Activated naive CD8-positive, alpha-beta T cell treated with anti-CD3 and anti-CD28 coated beads, Interleukin-2, amount 50 U/mL, for 24 hours (primary cell): ENCODE measurements at regions not wholly inside any gene's neighbourhood (a gene's known extent, or its start where the extent isn't known, plus 50 kb on each side); places are given as distances from the start of the nearest gene placed in this dataset.
A peak's percentile ranks its signal among the peaks of the same experiment; 100 is the strongest.
"Not testable (repeated sequence)": the region's sequence is repeated elsewhere in the genome, so short reads cannot be mapped to it uniquely, and the experiment has no call there.

Experiments used
- ATAC-seq: fragments of 150-1000 bp; cut with Tn5 transposase; one replicate; pipeline ENCODE4 v1.10.0; 2021
- DNase-seq: peaks from one replicate; pipeline ENCODE4 v3.0.0; 2021
- H3K27ac Mint-ChIP-seq: one replicate; pipeline ENCODE4 v1.8.0; 2021; ENCODE audit warnings: mild to moderate bottlenecking, mixed read lengths
- H3K27me3 Mint-ChIP-seq: one replicate; pipeline ENCODE4 v1.8.0; 2021; ENCODE audit warnings: mixed read lengths
- H3K36me3 Mint-ChIP-seq: one replicate; pipeline ENCODE4 v1.8.0; 2021; ENCODE audit warnings: low read depth, mixed read lengths
- H3K4me1 Mint-ChIP-seq: one replicate; pipeline ENCODE4 v1.8.0; 2021; ENCODE audit warnings: mixed read lengths
- H3K4me3 Mint-ChIP-seq: one replicate; pipeline ENCODE4 v1.8.0; 2021; ENCODE audit warnings: mild to moderate bottlenecking, moderate library complexity, mixed read lengths
- H3K9me3 Mint-ChIP-seq: one replicate; pipeline ENCODE4 v1.8.0; 2021; ENCODE audit warnings: mixed read lengths

DNA sequence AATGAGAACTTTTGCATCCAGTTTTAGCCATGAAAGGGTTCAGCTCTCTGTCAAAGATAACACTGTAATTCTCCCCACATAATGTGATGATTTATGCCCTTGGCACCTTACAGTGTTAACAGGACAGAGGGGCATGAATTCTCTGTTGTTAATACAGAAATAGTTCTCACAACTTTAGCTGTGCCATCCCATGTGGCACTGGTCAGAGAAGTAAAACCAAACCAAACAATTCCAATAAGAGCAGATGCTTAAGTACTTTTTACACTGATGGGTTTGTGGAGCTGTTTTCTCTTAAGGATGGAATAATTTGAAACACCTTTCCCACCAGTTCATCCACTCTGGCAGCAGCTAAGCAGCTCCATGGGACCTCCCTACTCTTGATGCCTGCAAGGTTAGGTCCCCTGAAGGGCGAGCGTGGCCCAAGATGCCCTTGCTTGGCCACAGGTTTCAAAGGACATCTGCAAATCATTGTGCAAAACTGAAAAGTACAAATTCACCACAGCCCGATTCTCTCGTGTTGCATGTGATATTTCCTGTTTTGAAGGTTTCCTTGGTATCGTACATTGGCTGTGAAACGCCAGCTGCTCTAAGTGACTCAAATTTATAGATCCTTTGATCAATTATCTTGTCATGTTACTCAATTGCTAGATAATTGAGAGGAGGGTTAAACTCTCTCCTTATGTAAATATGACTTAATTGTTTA is 82.5 kb upstream of the CREB5 start:
- no peak for ATAC-seq
- no peaks in the 10 kb centered on the region for H3K36me3 Mint-ChIP-seq
- H3K9me3 Mint-ChIP-seq, result peaks cover 5% of the 10 kb centered on the region
- peak overlapping the region; percentile 62 for H3K4me3 Mint-ChIP-seq
- no peaks in the 10 kb centered on the region for H3K27me3 Mint-ChIP-seq
- H3K27ac Mint-ChIP-seq, result no peak overlapping the region
- H3K4me1 Mint-ChIP-seq, result peaks cover 37% of the 10 kb centered on the region
- peak; percentile 13 for DNase-seq

DNA sequence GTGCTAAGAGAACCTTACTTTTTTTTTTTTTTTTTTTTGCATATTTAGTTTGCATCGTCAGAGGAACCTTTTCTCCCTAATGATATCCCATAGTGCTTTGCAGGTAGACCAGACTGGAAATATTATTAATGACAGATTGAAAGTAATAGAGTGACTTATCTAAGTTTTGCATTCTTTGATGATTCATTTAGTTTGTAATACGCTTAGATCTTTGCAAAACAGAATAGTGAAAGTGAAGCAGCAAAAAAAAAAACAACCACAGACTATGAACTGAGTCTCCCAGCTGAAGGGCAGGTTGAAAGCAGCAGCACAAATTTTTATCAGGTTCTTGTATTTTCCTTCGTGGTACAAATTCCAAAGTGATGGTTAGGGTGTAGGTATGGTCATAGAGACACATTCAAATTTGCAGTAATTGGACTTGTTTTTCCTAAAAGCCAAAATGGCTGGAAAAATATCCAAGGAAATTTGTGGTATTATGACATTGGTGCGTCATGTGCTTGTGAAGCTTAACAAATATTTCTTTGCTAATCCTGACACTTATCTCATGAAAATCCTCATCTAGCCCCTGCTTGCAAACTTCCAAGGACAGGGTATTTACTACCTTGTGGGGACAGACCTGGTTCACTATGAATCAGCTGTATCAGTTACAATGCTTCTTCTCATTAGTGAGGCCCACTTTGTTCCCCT is 81.8 kb upstream of the CREB5 start:
- H3K4me1 Mint-ChIP-seq, result peaks cover 37% of the 10 kb centered on the region
- no peaks in the 10 kb centered on the region for H3K36me3 Mint-ChIP-seq
- no peaks in the 10 kb centered on the region for H3K27me3 Mint-ChIP-seq
- DNase-seq (no peak), ATAC-seq (peak; percentile 53)
- peak overlapping the region; percentile 62 for H3K4me3 Mint-ChIP-seq
- H3K27ac Mint-ChIP-seq, result no peak overlapping the region
- H3K9me3 Mint-ChIP-seq, result peaks cover 5% of the 10 kb centered on the region

DNA sequence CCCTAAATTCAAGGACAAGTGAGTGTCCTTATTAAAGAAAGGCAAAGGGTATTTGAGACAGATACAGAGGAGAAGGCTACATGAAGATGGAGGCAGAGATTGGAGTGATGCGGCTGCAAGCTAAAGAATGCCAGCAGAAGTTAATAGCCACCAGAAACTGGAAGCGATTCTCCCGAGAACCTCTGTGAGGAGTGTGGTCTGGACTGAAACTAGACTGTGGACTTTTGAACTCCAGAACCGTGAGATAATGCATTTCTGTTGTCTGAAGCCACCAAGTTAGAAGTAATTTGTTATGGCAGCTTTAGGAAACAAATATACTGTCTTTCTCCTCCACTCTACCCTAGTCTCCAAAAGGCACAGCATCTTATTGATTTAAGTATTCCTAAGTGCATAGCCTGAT is 80.3 kb upstream of the CREB5 start:
- H3K4me3 Mint-ChIP-seq, result no peak overlapping the region
- H3K36me3 Mint-ChIP-seq, result no peaks in the 10 kb centered on the region
- H3K9me3 Mint-ChIP-seq, result peaks cover 5% of the 10 kb centered on the region
- H3K27ac Mint-ChIP-seq, result no peak overlapping the region
- ATAC-seq (no peak), DNase-seq (no peak)
- peaks cover 37% of the 10 kb centered on the region for H3K4me1 Mint-ChIP-seq
- H3K27me3 Mint-ChIP-seq, result no peaks in the 10 kb centered on the region

DNA sequence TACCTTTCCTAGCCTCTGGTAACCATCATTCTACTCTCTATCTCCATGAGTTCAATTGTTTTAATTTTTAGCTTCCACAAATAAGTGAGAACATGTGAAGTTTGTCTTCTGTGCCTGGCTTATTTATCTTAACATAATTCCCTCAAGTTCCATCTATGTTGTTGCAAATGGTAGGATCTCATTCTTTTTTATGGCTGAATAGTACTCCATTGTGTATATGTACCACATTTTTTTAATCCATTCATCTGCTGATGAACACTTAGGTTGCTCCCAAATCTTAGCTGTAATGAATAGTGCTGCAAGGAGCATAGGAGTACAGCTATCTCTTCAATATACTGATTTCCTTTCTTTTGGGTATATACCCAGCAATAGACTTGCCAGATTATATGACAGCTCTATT is 78.8 kb upstream of the CREB5 start:
- not testable (repeated sequence) for H3K27me3 Mint-ChIP-seq, H3K36me3 Mint-ChIP-seq
- H3K4me1 Mint-ChIP-seq, result peaks cover 28% of the 10 kb centered on the region

DNA sequence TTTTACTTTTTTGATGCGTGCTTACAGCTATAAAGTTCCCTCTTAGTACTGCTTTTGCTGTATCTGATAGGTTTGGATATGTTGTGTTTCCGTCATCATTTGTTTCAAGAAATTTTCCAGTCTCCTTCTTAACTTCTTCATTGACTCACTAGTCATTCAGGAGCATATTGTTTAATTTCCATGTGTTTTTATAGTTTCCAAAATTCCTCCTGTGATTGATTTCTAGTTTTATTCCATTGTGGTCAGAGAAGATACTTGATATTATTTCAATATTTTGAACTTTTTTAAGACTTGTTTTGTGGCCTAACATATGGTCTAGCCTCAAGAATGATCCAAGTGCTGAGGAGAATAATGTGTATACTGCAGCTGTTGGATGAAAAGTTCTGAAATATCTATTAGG is 75.5 kb upstream of the CREB5 start:
- Mint-ChIP-seq H3K27me3 (no peaks in the 10 kb centered on the region), H3K4me3 (no peak overlapping the region), H3K36me3 (no peaks in the 10 kb centered on the region), H3K9me3 (peaks cover 5% of the 10 kb centered on the region), H3K27ac (no peak overlapping the region), H3K4me1 (no peaks in the 10 kb centered on the region)
- DNase-seq, result no peak
- no peak for ATAC-seq

More for the DNA sequence above, 78.8 kb upstream of the CREB5 start:
- DNase-seq, ATAC-seq, H3K9me3 Mint-ChIP-seq, H3K4me3 Mint-ChIP-seq, H3K27ac Mint-ChIP-seq: not testable (repeated sequence)

DNA sequence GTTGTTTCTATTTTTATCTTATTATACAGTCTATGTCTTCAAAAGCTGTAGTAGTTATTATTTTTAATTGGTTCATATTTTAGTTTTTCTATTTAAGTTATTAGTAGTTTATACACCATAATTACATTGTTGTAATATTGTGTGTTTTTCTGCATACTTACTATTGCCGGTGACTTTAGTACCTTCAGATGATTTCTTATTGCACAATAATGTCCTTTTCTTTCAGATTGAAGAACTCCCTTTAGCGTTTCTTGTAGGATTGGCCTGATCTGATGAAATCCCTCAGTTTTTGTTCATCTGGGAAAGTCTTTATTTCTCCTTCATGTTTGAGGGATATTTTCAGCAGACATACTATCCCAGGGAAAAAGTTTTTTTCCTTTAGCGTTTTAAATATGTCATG is 74.3 kb upstream of the CREB5 start:
- DNase-seq, result no peak
- Mint-ChIP-seq H3K4me1 (no peaks in the 10 kb centered on the region), H3K36me3 (no peaks in the 10 kb centered on the region), H3K9me3 (peaks cover 5% of the 10 kb centered on the region), H3K4me3 (no peak overlapping the region), H3K27me3 (no peaks in the 10 kb centered on the region), H3K27ac (no peak overlapping the region)
- no peak for ATAC-seq

DNA sequence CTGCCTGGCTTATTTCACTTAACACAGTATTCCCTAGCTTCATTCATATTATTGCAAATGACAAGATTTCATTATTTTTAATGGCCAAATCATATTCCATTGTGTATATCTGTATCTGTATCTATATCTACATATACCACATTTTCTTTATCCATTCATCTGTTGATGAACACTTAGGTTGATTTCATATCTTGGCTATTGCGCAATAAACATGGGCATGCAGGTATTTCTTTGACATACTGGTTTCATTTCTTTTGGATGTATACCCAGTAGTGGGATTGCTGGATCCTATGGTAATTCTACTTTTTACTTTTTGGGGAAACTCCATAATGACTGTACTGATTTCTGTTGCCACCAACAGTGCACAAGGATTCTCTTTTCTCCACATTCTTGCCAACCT is 68.9 kb upstream of the CREB5 start:
- no peak for DNase-seq

DNA sequence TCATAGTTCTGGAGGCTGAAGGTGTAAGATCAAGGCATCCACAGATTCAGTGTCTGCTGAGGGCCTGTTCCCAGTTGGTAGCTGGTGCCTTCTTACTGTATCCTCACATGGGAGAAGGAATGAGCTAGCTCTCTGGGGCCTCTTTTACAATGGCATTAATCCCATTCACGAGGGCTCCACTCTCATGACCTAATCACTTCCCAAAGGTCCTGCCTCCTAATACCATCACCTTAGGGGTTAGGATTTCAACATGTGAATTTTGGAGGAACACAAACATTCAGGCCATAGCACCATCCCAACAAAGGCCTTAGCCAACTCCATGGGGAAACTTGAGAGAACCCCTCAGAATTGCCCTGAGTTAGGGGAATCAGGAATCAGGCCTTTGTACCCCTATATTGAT is 66.1 kb upstream of the CREB5 start:
- Mint-ChIP-seq H3K27me3 (peaks cover 1% of the 10 kb centered on the region), H3K9me3 (no peaks in the 10 kb centered on the region), H3K27ac (no peak overlapping the region), H3K36me3 (no peaks in the 10 kb centered on the region), H3K4me1 (no peaks in the 10 kb centered on the region), H3K4me3 (no peak overlapping the region)
- ATAC-seq, result no peak
- no peak for DNase-seq

More for the DNA sequence above, 68.9 kb upstream of the CREB5 start:
- Mint-ChIP-seq H3K36me3 (no peaks in the 10 kb centered on the region), H3K4me1 (no peaks in the 10 kb centered on the region), H3K9me3 (no peaks in the 10 kb centered on the region), H3K27me3 (no peaks in the 10 kb centered on the region), H3K4me3 (no peak overlapping the region), H3K27ac (no peak overlapping the region)
- no peak for ATAC-seq

DNA sequence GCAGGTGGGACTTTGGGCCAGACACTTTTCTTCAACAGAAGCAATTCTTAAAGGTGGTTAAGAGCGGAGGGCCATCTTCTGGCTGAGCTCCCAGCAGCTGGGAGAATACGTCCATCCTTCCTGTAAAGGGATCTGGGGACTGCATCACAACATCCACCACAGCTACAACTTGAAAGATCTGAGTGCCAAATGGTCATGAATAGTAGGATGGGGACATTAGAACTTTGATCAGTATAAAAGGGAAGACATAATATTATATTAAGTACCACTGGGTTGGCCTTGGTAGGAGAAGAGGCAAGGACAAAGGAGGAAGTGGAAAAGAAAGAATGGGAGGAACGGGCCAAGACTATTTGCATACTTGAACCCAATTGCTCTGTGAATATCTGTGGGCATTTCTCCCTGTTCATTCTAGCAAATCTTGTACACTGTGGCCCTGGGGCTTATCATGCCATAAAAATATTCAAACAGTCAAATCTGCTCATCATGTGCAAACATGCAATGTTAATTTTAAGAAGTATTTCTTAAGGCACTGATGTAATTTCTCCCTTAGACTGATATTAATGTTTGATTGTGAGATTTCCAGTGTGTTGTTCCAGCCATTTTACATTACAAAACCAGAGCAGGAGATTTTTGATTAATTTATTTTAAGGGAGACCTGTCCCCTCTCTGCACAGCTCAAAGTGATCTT is 65.5 kb upstream of the CREB5 start:
- DNase-seq (no peak), ATAC-seq (no peak)
- peaks cover 2% of the 10 kb centered on the region for H3K27me3 Mint-ChIP-seq
- no peaks in the 10 kb centered on the region for H3K36me3 Mint-ChIP-seq
- H3K9me3 Mint-ChIP-seq, result no peaks in the 10 kb centered on the region
- H3K4me1 Mint-ChIP-seq, result no peaks in the 10 kb centered on the region
- no peak overlapping the region for H3K27ac Mint-ChIP-seq
- H3K4me3 Mint-ChIP-seq, result no peak overlapping the region

DNA sequence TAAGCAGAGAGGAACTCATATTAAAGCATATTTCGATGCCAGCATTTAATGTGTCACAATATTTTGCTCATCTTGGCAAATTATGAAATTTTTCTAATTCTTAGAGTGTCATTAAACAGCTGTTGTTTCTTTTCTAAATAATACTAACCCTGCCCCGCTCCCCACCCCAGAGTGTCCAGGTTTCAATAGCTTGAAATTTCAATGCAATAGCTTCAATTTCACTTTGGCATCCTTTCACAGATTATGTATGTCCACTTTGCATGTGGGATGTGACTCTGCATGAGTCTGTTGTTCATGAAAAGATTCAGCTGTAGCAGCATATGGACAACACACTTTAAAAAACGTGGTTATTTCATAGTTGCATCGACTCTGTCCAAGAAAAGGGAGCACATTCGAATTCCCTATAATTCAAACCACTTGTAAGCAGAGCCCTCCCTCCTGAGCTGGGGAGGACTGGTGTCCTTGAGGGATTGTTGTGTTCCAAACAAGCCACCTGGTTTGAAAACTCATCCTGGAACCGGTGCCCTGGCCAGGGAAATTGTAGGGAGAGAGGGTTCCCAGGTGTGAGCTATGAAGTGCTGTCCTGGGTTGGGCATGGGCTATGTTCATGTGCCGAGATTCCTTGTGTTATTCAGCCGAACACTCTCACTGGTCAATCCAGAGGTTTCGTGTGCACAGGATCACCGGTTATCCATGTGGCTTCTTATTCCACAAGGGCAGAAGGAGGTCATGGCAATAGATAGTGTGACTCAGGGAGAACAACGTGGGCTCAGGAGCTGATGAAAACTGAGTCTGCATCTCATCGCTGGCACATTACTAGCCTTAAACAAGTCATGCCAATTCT is 64.6 kb upstream of the CREB5 start:
- no peak for ATAC-seq
- H3K4me3 Mint-ChIP-seq, result no peak overlapping the region
- peaks cover 2% of the 10 kb centered on the region for H3K27me3 Mint-ChIP-seq
- no peak for DNase-seq
- H3K36me3 Mint-ChIP-seq, result no peaks in the 10 kb centered on the region
- no peaks in the 10 kb centered on the region for H3K4me1 Mint-ChIP-seq
- H3K27ac Mint-ChIP-seq, result no peak overlapping the region
- H3K9me3 Mint-ChIP-seq, result no peaks in the 10 kb centered on the region

DNA sequence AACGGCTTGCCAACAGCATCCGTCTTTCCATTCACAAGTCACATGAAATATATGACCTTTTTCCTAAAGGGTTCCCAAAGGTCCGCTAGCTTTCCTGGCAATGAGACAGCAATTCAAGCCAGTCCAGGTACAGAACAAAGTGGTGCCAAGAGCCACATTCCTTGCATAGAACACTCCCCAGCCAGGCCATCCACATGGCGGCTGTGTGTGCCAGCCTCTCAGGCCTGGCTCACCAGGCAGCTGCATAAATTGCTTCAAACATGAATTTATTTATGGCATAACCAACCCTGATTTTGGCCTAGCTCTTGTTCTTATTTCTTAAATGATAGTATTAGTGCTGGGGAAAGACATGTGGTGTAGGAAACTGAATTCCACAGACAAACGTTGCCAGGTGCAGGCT is 63.7 kb upstream of the CREB5 start:
- H3K4me1 Mint-ChIP-seq, result no peaks in the 10 kb centered on the region
- peaks cover 2% of the 10 kb centered on the region for H3K27me3 Mint-ChIP-seq
- no peaks in the 10 kb centered on the region for H3K9me3 Mint-ChIP-seq
- no peak for DNase-seq
- no peaks in the 10 kb centered on the region for H3K36me3 Mint-ChIP-seq
- no peak overlapping the region for H3K4me3 Mint-ChIP-seq
- no peak for ATAC-seq
- H3K27ac Mint-ChIP-seq, result no peak overlapping the region

DNA sequence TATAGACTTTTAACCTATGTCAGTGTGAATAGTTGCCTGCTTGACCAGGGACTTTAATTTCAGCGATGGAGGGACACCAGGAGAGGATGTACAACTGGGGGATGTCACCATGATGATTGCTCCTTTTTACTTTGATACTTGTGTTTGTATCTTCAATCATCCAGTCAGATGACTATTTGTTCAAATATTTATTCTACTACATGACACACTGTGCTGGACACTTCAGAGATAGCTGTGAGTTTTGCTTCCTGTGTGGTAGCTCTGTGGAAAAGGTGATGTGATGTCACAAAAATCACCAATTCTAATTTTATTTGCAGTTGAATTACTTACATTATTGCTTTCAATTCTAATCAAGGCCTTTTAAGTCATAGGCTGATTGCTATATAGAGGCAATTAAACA is 62.7 kb upstream of the CREB5 start:
- DNase-seq, result no peak
- no peaks in the 10 kb centered on the region for H3K36me3 Mint-ChIP-seq

DNA sequence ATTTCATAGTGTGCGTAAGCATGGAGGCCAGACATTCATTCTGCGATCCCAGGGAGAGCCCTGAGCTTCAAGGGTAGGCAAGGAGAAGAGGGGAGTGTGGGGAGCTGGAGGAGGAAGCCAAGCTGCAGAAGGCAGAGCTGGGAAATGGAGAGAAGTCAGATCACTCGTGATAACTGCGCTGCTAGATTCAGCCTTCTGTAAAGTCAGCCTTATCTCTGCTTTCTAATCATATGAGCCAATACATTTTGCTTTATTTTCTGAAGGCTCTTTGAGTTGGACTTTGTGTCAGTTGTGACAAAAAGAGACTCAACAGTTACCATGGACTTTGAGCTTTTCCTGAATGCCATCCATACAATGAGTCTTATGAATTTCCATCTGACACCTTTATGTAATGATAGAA is 61.7 kb upstream of the CREB5 start:
- Mint-ChIP-seq H3K4me3 (no peak overlapping the region), H3K27ac (no peak overlapping the region), H3K9me3 (no peaks in the 10 kb centered on the region), H3K4me1 (no peaks in the 10 kb centered on the region), H3K36me3 (no peaks in the 10 kb centered on the region), H3K27me3 (peaks cover 4% of the 10 kb centered on the region)
- DNase-seq (no peak), ATAC-seq (no peak)

More for the DNA sequence above, 62.7 kb upstream of the CREB5 start:
- Mint-ChIP-seq H3K4me1 (no peaks in the 10 kb centered on the region), H3K27me3 (peaks cover 4% of the 10 kb centered on the region), H3K9me3 (no peaks in the 10 kb centered on the region), H3K27ac (no peak overlapping the region), H3K4me3 (no peak overlapping the region)
- no peak for ATAC-seq

DNA sequence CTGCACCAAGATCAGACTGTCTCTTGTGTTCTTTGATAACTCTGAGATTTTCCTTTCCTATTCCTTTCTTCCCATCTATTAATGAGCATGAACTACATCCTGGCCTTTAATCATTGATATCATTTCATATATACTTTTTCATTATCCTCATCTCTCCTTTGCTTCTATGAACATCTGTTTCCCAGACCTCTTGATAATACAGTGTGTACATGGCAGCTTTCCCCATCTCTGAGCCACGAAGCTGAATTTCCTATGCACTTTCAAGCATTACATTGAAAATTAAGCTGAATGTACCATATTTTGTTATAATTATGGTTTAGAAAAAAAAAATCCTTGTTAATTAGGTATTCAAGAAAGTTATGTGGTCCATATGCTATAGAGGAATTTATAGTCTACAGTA is 60.9 kb upstream of the CREB5 start:
- H3K9me3 Mint-ChIP-seq, result no peaks in the 10 kb centered on the region
- no peak overlapping the region for H3K27ac Mint-ChIP-seq
- ATAC-seq (no peak), DNase-seq (no peak)
- no peaks in the 10 kb centered on the region for H3K36me3 Mint-ChIP-seq
- peaks cover 4% of the 10 kb centered on the region for H3K27me3 Mint-ChIP-seq
- no peaks in the 10 kb centered on the region for H3K4me1 Mint-ChIP-seq
- no peak overlapping the region for H3K4me3 Mint-ChIP-seq
